SK-N-MC (cell line): ENCODE measurements at regions not wholly inside any gene's neighbourhood (a gene's known extent, or its start where the extent isn't known, plus 50 kb on each side); places are given as distances from the start of the nearest gene placed in this dataset.

Experiments used
- EZH2 ChIP-seq: fragments of 200-600 bp; sonication (generic); IDR thresholded peaks from one replicate; pipeline ENCODE4 v1.6.1; 2017; ENCODE audit warnings: antibody characterized with exemption
- FOXP2 ChIP-seq: optimal IDR thresholded peaks from 2 replicates; pipeline ENCODE3; 2011; ENCODE audit warnings: mild to moderate bottlenecking, moderate library complexity; ENCODE audit not compliant: insufficient read depth; ENCODE audit errors: extremely low read length, control extremely low read depth
- POLR2AphosphoS5 ChIP-seq: IDR thresholded peaks from 2 replicates; pipeline ENCODE4 v1.6.1; 2012; ENCODE audit warnings: mild to moderate bottlenecking, low read depth, low read length, borderline replicate concordance

DNA sequence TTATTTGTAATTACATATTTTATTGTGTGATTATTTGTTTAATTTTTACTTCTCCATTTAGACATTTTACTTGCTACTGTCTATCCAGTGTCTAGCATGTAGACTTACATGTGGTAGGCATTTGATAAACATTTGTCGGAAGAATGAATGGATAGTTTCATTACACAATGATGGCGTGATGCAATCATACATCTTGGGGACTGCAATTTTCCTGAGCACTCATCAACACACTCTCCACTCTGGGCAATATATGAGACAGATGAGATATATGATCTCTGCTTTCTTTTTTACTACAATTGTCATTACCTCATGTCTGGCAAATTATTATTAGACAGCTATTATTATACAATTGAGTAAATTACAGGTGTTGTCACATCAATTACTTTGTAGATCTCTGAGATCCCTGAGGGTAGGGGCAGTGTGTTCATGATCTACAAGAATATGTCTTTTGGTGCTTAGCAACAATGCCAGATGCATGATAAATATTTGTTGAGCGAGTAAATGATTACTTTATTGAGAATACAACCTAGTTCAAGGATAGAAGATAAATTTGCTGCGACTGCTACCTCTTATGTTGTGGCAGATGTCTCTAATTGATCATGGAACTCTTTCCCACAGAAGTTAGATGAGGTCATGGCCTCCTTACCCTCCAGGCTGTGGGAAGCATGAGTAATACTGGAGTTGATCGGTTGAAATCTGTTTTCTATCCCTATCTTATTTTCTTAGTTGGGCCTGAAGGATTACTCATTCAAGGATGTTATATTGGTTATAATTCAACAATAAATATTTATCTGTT, 416.0 kb downstream of the LRIG3 start:
- no peak for TF ChIP-seq EZH2
- TF ChIP-seq POLR2AphosphoS5, result no peak
- no peak for TF ChIP-seq FOXP2
